BJ (cell line): ENCODE measurements at regions not wholly inside any gene's neighbourhood (a gene's known extent, or its start where the extent isn't known, plus 50 kb on each side); places are given as distances from the start of the nearest gene placed in this dataset.

Experiments
- CTCF ChIA-PET: fragments of 350-600 bp; formaldehyde crosslinking; extraction: SDS; loops from one replicate; lab custom pipeline; 2021; ENCODE audit warnings: antibody characterized with exemption, inconsistent platforms; lab: Yijun Ruan, JAX
- POLR2A ChIA-PET: fragments of 300-600 bp; sonication (Branson Sonifier 250); formaldehyde crosslinking; extraction: SDS; loops from one replicate; lab custom pipeline; 2021; ENCODE audit warnings: antibody characterized with exemption; lab: Charles Lee
- DNase-seq: peaks from one replicate; pipeline ENCODE4 v3.0.0-alpha.2; 2011; ENCODE audit warnings: low read depth
- H3K27me3 ChIP-seq: 2 replicates; pipeline ENCODE4 v1.6.0; 2011; ENCODE audit warnings: low read length; ENCODE audit not compliant: control insufficient read depth, insufficient read depth
- H3K36me3 ChIP-seq: 2 replicates; pipeline ENCODE4 v1.5.1; 2011; ENCODE audit warnings: low read length; ENCODE audit not compliant: control insufficient read depth, insufficient read depth
- H3K4me3 ChIP-seq: 2 replicates; pipeline ENCODE4 v1.5.1; 2011; ENCODE audit warnings: low read depth, mild to moderate bottlenecking, control low read depth, low read length
- TF ChIP-seq, protein P1 (sequence below): IDR thresholded peaks from 2 replicates; pipeline ENCODE4 v1.5.1; 2011; ENCODE audit warnings: low read depth, mild to moderate bottlenecking, control low read depth, inconsistent platforms, low read length, moderate library complexity; ENCODE audit not compliant: insufficient read depth

DNA sequence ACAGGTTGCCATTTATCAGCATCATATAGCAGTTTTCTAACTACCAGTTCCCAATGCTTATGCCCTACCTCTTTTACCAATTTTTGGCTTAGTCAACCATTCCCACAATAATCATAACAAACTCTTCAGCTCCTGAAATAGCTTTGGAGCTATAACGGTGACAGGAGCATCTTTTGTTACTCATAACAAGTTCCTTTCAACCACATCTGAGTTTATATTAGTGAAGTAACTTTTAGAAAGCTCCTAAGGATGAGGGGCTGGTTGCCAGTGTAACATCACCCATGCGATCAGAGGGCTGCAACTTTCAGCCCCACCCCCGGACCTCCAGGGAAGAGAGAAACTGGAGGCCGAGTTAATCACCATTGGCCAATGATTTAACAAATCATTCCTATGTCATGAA, 495.3 kb upstream of the RASGRP1 start:
- no peak for DNase-seq
- TF ChIP-seq, protein P1, sequence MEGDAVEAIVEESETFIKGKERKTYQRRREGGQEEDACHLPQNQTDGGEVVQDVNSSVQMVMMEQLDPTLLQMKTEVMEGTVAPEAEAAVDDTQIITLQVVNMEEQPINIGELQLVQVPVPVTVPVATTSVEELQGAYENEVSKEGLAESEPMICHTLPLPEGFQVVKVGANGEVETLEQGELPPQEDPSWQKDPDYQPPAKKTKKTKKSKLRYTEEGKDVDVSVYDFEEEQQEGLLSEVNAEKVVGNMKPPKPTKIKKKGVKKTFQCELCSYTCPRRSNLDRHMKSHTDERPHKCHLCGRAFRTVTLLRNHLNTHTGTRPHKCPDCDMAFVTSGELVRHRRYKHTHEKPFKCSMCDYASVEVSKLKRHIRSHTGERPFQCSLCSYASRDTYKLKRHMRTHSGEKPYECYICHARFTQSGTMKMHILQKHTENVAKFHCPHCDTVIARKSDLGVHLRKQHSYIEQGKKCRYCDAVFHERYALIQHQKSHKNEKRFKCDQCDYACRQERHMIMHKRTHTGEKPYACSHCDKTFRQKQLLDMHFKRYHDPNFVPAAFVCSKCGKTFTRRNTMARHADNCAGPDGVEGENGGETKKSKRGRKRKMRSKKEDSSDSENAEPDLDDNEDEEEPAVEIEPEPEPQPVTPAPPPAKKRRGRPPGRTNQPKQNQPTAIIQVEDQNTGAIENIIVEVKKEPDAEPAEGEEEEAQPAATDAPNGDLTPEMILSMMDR: no peak
- CTCF ChIA-PET: no interaction called here

DNA sequence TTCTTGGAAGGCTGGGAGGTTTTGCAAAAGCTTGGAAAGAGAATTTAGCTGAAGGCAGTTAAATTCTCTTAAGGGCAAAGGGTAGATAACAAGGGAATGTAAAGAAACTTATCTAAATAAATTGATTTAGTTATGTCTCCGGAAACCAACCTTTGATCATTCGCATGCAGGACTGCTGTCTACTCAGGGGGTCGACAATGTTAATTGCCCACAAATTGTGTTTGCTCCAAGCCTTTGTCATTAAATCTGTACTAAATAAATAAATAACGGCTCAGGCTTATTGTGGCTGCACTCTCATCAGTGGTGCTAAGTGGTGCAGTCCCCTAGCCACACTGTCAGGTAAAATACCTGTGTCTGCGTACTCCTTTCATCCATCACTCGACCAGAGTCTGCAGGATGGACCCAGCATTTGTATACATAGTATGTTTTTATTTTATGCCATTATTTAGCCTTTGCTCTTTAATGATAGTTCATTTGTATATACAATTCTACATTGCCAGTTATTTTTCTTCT, 497.4 kb upstream of the RASGRP1 start:
- ChIA-PET POLR2A (no interaction called here), CTCF (no interaction called here)
- TF ChIP-seq, protein P1: no peak
- no peak for DNase-seq
- H3K27me3 ChIP-seq: no peaks in the 10 kb centered on the region
- H3K4me3 ChIP-seq: no peak overlapping the region
- H3K36me3 ChIP-seq: no peaks in the 10 kb centered on the region

More for the DNA sequence above, 495.3 kb upstream of the RASGRP1 start:
- no peak overlapping the region for H3K4me3 ChIP-seq
- no peaks in the 10 kb centered on the region for H3K36me3 ChIP-seq
- POLR2A ChIA-PET: no interaction called here
- no peaks in the 10 kb centered on the region for H3K27me3 ChIP-seq

DNA sequence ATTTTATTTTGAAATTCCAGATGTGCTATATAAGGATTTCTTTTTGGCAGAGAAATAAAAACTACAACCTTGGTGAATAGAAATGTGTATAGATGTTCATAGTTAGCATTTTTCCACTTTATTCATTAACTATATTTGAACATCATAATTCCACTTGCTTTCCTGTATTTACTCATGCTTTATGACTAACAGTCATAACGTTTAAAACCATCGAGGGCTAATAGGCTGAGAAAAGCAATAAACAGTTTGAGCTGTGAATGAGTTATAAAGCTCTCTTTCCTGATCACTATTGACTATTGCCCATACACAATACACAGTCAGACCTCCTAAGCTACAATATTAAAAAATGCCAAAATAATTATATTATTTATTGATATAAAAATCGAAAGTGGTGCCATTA, 502.1 kb upstream of the RASGRP1 start:
- ChIA-PET CTCF (no interaction called here), POLR2A (no interaction called here)
- H3K36me3 ChIP-seq: no peaks in the 10 kb centered on the region
- no peak for DNase-seq
- H3K4me3 ChIP-seq: no peak overlapping the region
- TF ChIP-seq, protein P1: no peak
- no peaks in the 10 kb centered on the region for H3K27me3 ChIP-seq

DNA sequence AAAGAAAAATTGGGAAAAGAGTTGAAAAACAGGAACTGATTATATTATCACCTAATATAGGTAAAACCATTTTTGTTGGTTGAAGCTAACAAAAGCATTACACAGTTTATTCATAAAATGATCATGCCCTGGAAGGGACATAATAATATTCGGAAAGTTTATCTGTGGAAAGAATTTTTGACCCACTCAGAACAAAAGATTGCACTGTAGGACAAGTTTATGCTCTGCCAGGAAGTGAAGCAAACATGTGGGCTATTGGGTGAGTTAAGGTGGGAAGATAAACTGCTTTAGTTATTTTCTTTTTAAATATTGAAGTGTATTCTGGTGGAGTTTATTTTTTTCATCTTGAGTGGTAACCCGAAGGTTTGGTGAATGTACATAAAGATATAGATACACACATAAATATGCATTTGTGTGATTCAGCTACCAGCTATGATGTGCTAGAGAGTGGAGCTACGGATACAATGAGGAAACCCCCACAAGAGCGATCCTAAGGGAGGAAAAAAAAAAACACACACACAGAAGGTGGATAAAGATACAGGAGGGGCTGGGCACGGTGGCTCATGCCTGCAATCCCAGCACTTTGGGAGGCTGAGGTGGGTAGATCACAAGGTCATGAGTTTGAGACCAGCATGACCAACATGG, 506.4 kb upstream of the THBS1 start:
- no peak for DNase-seq
- no peaks in the 10 kb centered on the region for H3K27me3 ChIP-seq
- ChIA-PET CTCF (no interaction called here), POLR2A (interaction anchor here (0.5 to 0.6 kb wide), 2 partner anchors 124 to 360 kb away, joined by 3 to 8 read pairs; no protein-coding TSS in a partner anchor)
- TF ChIP-seq, protein P1: no peak
- H3K36me3 ChIP-seq: no peaks in the 10 kb centered on the region
- no peak overlapping the region for H3K4me3 ChIP-seq

DNA sequence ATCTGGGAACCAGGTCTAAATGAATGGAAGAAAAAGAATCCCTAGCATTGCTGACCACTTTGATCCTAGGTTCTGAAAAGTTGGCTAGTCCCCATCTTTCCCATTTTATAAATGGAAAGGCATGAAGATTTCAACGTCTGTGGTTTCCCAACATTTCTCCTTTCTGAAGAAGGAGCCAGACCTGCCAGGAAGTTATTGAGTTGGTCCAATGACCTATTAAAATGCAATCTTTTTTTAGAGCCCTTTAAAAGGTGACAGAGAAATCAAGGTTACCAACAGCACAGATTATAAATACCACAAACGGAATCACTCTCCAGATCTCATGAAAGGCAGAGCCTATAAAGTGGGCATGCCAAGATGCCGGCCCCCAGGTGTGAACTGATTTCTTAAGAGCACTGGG, 505.6 kb upstream of the THBS1 start:
- no peaks in the 10 kb centered on the region for H3K27me3 ChIP-seq
- CTCF ChIA-PET: interaction anchor here (1.0 to 1.4 kb wide), 3 partner anchors 31 to 83 kb away, joined by 3 to 4 read pairs (median 3); no protein-coding TSS in a partner anchor
- TF ChIP-seq, protein P1: no peak
- H3K36me3 ChIP-seq: no peaks in the 10 kb centered on the region
- H3K4me3 ChIP-seq: no peak overlapping the region
- POLR2A ChIA-PET: no interaction called here
- DNase-seq: peak; percentile 71
